ENCODE measurements at regions not wholly inside any gene's neighbourhood (a gene's known extent, or its start where the extent isn't known, plus 50 kb on each side); places are given as distances from the start of the nearest gene placed in this dataset.

DNA sequence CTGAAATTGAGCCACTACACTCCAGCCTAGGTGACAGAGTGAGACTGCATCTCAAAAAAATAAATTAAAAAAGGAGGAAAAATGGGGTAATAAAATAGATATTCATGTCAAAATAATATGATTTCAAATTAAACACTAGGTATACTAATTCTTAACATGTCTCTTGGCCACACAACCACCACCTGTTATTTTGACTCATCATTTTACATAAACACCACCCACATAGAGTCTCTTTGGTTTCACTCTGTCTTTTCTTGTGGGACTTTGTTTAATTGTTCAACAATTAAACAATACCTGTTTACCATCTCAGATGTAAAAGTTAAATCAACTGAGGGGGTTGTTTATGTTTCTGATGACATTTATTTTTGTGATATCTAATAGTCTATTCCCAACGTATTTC lies 476.8 kb upstream of the ADGRB3 start:
- Mint-ChIP-seq H3K36me3 (no peaks in the 10 kb centered on the region), H3K27ac (no peak overlapping the region), H3K27me3 (no peaks in the 10 kb centered on the region), H3K9me3 (peaks cover 0 to 19% (median 5%) of the 10 kb centered on the region in 8 donors), H3K4me1 (no peaks in the 10 kb centered on the region), H3K4me3 (no peak overlapping the region)
- Histone ChIP-seq H3K27ac (ENCODE audit: low read depth, low read length) (no peak overlapping the region), H3K27me3 (ENCODE audit: insufficient read depth, low read length) (no peaks in the 10 kb centered on the region), H3K9me3 (ENCODE audit: control insufficient read depth in 1 of 2, low read length in 2 of 2) (no peaks in the 10 kb centered on the region), H3K4me3 (ENCODE audit: low read length in 2 of 2) (no peak overlapping the region), H3K4me1 (ENCODE audit: insufficient read depth, low read length) (no peaks in the 10 kb centered on the region), H3K36me3 (ENCODE audit: insufficient read depth, low read length) (no peaks in the 10 kb centered on the region)
- ChIA-PET CTCF (ENCODE audit: partially characterized antibody) (no interaction called here), POLR2A (ENCODE audit: partially characterized antibody) (no interaction called here)
- intact Hi-C loops (cut with micrococcal nuclease): no loop called here
- no peak for DNase-seq

DNA sequence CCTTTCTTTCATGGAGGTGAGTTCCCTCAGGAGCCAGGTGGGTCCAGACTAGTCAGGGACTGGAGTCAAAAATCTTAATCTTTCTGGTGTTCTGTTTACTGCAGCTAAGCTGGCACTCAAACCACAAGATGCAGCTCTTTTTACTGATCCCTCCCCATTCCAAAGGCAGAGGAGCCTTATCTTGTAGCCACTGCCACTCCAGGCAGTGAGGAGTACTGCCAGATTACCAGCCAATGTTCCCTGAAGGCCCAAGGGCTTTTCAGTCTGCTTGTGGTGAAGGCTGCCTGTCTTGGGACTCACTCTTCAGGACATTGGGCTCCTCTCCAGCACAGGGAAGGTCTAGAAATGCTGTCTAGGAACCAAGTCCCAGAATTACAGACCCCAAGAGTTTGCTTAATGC lies 490.4 kb upstream of the ADGRB3 start:
- no peak overlapping the region for H3K27ac Mint-ChIP-seq
- CTCF ChIA-PET (ENCODE audit: partially characterized antibody): no interaction called here
- no peaks in the 10 kb centered on the region for H3K4me1 Mint-ChIP-seq
- DNase-seq: no peak
- intact Hi-C loops (cut with micrococcal nuclease): no loop called here
- Histone ChIP-seq H3K27ac (ENCODE audit: low read depth, low read length) (no peak overlapping the region), H3K4me1 (ENCODE audit: insufficient read depth, low read length) (no peaks in the 10 kb centered on the region), H3K4me3 (ENCODE audit: low read length in 2 of 2) (no peak overlapping the region), H3K36me3 (ENCODE audit: insufficient read depth, low read length) (no peaks in the 10 kb centered on the region), H3K9me3 (ENCODE audit: control insufficient read depth in 1 of 2, low read length in 2 of 2) (no peaks in the 10 kb centered on the region), H3K27me3 (ENCODE audit: insufficient read depth, low read length) (no peaks in the 10 kb centered on the region)
- H3K4me3 Mint-ChIP-seq: no peak overlapping the region
- peaks cover 4 to 20% (median 7%) of the 10 kb centered on the region in 8 donors for H3K9me3 Mint-ChIP-seq
- no peaks in the 10 kb centered on the region for H3K36me3 Mint-ChIP-seq
- H3K27me3 Mint-ChIP-seq: no peaks in the 10 kb centered on the region
- POLR2A ChIA-PET (ENCODE audit: partially characterized antibody): no interaction called here

DNA sequence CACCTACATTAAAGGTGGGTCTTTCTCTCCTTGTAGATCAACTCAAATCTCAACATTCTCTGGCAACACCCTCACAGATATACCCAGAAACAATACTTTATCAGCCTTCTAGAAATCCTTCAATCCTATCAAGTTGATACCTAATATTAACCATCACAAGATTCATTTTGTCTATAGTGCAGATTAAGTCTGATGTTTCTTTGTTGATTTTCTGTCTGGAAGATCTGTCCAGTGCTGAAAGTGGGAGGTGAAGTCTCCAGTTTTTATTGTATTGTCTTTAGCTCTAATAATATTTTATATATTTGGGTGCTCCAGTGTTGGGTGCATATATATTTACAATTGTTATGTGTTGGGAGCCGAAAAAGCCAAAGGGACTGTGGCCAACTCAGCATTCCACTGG lies 493.9 kb upstream of the ADGRB3 start:
- Mint-ChIP-seq H3K36me3 (no peaks in the 10 kb centered on the region), H3K9me3 (peaks cover 1 to 25% (median 10%) of the 10 kb centered on the region in 8 donors), H3K27me3 (no peaks in the 10 kb centered on the region), H3K4me1 (no peaks in the 10 kb centered on the region), H3K27ac (no peak overlapping the region), H3K4me3 (no peak overlapping the region)
- Histone ChIP-seq H3K4me3 (ENCODE audit: low read length in 2 of 2) (no peak overlapping the region), H3K4me1 (ENCODE audit: insufficient read depth, low read length) (no peaks in the 10 kb centered on the region), H3K27ac (ENCODE audit: low read depth, low read length) (no peak overlapping the region), H3K27me3 (ENCODE audit: insufficient read depth, low read length) (no peaks in the 10 kb centered on the region), H3K9me3 (ENCODE audit: control insufficient read depth in 1 of 2, low read length in 2 of 2) (no peaks in the 10 kb centered on the region), H3K36me3 (ENCODE audit: insufficient read depth, low read length) (no peaks in the 10 kb centered on the region)
- POLR2A ChIA-PET (ENCODE audit: partially characterized antibody): no interaction called here
- CTCF ChIA-PET (ENCODE audit: partially characterized antibody): no interaction called here
- no peak for DNase-seq
- intact Hi-C loops (cut with micrococcal nuclease): no loop called here

GRCh38 chr6:68139130-68139529 lies 496.0 kb upstream of the ADGRB3 start:
- no peaks in the 10 kb centered on the region for H3K4me1 ChIP-seq (ENCODE audit: insufficient read depth, low read length)
- Mint-ChIP-seq H3K4me3 (no peak overlapping the region), H3K27ac (no peak overlapping the region), H3K36me3 (no peaks in the 10 kb centered on the region), H3K9me3 (peaks cover 0 to 29% (median 11%) of the 10 kb centered on the region in 8 donors), H3K27me3 (no peaks in the 10 kb centered on the region), H3K4me1 (no peaks in the 10 kb centered on the region)
- no peaks in the 10 kb centered on the region for H3K9me3 ChIP-seq (ENCODE audit: control insufficient read depth in 1 of 2, low read length in 2 of 2)
- POLR2A ChIA-PET (ENCODE audit: partially characterized antibody): no interaction called here
- DNase-seq: no peak
- no peaks in the 10 kb centered on the region for H3K36me3 ChIP-seq (ENCODE audit: insufficient read depth, low read length)
- CTCF ChIA-PET (ENCODE audit: partially characterized antibody): no interaction called here
- no peak overlapping the region for H3K27ac ChIP-seq (ENCODE audit: low read depth, low read length)
- intact Hi-C loops (cut with micrococcal nuclease): no loop called here
- H3K27me3 ChIP-seq (ENCODE audit: insufficient read depth, low read length): no peaks in the 10 kb centered on the region
- no peak overlapping the region for H3K4me3 ChIP-seq (ENCODE audit: low read length in 2 of 2)

DNA sequence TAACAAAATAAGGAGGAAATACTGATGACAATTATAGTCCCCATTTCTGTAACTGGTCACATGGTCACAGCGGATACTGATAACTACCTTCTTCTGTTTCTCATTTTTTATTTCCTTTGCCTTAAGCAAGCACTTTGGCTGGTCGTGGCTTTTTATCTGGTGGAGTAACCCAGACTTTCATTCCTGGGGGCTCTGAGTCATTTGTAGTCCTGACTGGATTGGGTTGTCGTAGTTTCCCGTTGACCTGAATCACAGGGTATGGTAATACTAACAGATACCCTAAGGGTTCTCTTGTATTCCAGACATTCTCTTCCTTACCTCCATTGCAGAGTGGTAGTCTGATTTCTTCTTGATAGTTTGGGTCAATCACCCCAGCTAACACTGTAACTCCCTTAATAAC lies 500.3 kb upstream of the ADGRB3 start:
- no peak overlapping the region for H3K4me3 Mint-ChIP-seq
- POLR2A ChIA-PET (ENCODE audit: partially characterized antibody): no interaction called here

GRCh38 chr6:68128211-68128610 lies 506.9 kb upstream of the ADGRB3 start:
- peaks cover 0 to 13% (median 4%) of the 10 kb centered on the region in 8 donors for H3K9me3 Mint-ChIP-seq
- H3K27me3 ChIP-seq (ENCODE audit: insufficient read depth, low read length): no peaks in the 10 kb centered on the region
- H3K4me1 ChIP-seq (ENCODE audit: insufficient read depth, low read length): no peaks in the 10 kb centered on the region
- no peak overlapping the region for H3K4me3 ChIP-seq (ENCODE audit: low read length in 2 of 2)
- CTCF ChIA-PET (ENCODE audit: partially characterized antibody): no interaction called here
- H3K36me3 Mint-ChIP-seq: no peaks in the 10 kb centered on the region
- POLR2A ChIA-PET (ENCODE audit: partially characterized antibody): no interaction called here
- H3K4me3 Mint-ChIP-seq: no peak overlapping the region
- peaks cover 0 to 3% (median 0%) of the 10 kb centered on the region in 4 donors for H3K4me1 Mint-ChIP-seq
- H3K27ac Mint-ChIP-seq: no peak overlapping the region
- no peak overlapping the region for H3K27ac ChIP-seq (ENCODE audit: low read depth, low read length)
- no peaks in the 10 kb centered on the region for H3K36me3 ChIP-seq (ENCODE audit: insufficient read depth, low read length)
- DNase-seq: no peak
- no peaks in the 10 kb centered on the region for H3K27me3 Mint-ChIP-seq
- intact Hi-C loops (cut with micrococcal nuclease): no loop called here
- no peaks in the 10 kb centered on the region for H3K9me3 ChIP-seq (ENCODE audit: control insufficient read depth in 1 of 2, low read length in 2 of 2)

More for the DNA sequence above, 500.3 kb upstream of the ADGRB3 start:
- no peak overlapping the region for H3K27ac ChIP-seq (ENCODE audit: low read depth, low read length)
- H3K4me1 Mint-ChIP-seq: no peaks in the 10 kb centered on the region
- no peaks in the 10 kb centered on the region for H3K36me3 Mint-ChIP-seq
- intact Hi-C loops (cut with micrococcal nuclease): no loop called here
- H3K27ac Mint-ChIP-seq: no peak overlapping the region
- no peaks in the 10 kb centered on the region for H3K27me3 ChIP-seq (ENCODE audit: insufficient read depth, low read length)
- no peaks in the 10 kb centered on the region for H3K4me1 ChIP-seq (ENCODE audit: insufficient read depth, low read length)
- H3K9me3 ChIP-seq (ENCODE audit: control insufficient read depth in 1 of 2, low read length in 2 of 2): no peaks in the 10 kb centered on the region
- no peaks in the 10 kb centered on the region for H3K27me3 Mint-ChIP-seq
- no peak for DNase-seq
- peaks cover 0 to 22% (median 9%) of the 10 kb centered on the region in 8 donors for H3K9me3 Mint-ChIP-seq
- no peaks in the 10 kb centered on the region for H3K36me3 ChIP-seq (ENCODE audit: insufficient read depth, low read length)
- CTCF ChIA-PET (ENCODE audit: partially characterized antibody): no interaction called here
- H3K4me3 ChIP-seq (ENCODE audit: low read length in 2 of 2): no peak overlapping the region

DNA sequence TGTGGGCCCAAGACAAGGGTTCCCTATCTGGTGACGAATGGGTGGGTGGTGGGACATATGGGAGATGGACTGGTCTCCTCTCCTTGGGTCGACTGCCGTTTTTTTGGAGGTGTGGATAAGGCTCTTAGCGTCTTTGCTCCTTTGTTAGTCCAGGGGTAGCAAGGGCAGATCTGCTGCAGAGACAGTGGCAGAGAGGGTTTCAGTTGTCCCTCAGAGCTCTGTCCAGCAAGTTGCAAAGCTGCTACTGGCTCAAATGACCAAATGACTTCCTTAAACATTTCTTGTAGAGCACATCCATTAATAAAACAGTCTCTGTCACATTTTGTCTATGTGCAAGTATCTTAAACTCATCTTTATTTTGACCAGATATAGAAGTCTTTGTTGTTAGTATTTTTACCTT lies 508.0 kb upstream of the ADGRB3 start:
- no peak overlapping the region for H3K4me3 ChIP-seq (ENCODE audit: low read length in 2 of 2)
- CTCF ChIA-PET (ENCODE audit: partially characterized antibody): no interaction called here
- intact Hi-C loops (cut with micrococcal nuclease): no loop called here
- H3K9me3 Mint-ChIP-seq: peaks cover 0 to 15% (median 9%) of the 10 kb centered on the region in 8 donors
- H3K36me3 ChIP-seq (ENCODE audit: insufficient read depth, low read length): no peaks in the 10 kb centered on the region
- no peak overlapping the region for H3K27ac ChIP-seq (ENCODE audit: low read depth, low read length)
- POLR2A ChIA-PET (ENCODE audit: partially characterized antibody): no interaction called here
- no peak overlapping the region for H3K4me3 Mint-ChIP-seq
- no peak overlapping the region for H3K27ac Mint-ChIP-seq
- H3K36me3 Mint-ChIP-seq: no peaks in the 10 kb centered on the region
- H3K27me3 ChIP-seq (ENCODE audit: insufficient read depth, low read length): no peaks in the 10 kb centered on the region
- no peak for DNase-seq
- peaks cover 0 to 3% (median 0%) of the 10 kb centered on the region in 4 donors for H3K4me1 Mint-ChIP-seq
- H3K4me1 ChIP-seq (ENCODE audit: insufficient read depth, low read length): no peaks in the 10 kb centered on the region
- peaks cover 0 to 2% of the 10 kb centered on the region in 2 donors for H3K9me3 ChIP-seq (ENCODE audit: control insufficient read depth in 1 of 2, low read length in 2 of 2)
- H3K27me3 Mint-ChIP-seq: no peaks in the 10 kb centered on the region

DNA sequence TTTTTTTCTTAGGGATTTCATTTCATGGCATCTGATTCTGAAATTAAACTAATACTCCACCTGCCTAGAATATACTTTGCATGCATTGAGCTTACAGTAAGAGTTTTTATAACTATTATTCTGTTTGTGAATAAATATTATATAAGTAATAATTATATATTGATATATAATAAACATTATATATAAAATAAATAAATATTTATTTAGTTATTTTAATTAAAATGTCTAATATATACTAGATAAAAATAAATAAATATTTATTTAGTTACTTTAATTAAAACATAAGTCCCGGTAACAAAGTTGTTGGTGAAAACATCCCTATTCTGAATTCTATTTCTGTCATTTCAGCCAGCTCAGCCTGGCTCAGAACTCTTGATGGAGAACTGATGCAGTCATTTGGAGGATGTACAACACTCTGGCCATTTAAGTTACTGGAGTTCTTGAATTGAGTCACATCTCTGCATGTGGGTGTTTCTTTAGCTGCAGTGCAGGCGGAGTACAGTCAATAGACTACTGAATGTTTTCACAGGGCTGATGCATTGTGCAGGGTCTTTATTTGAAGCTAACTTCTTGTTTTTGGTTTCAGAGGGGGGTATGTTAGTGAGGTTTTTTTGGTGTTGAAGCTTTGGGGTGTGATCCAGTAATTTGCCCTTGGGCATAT lies 508.9 kb upstream of the ADGRB3 start:
- no peaks in the 10 kb centered on the region for H3K27me3 ChIP-seq (ENCODE audit: insufficient read depth, low read length)
- H3K4me1 Mint-ChIP-seq: peaks cover 0 to 3% (median 0%) of the 10 kb centered on the region in 4 donors
- POLR2A ChIA-PET (ENCODE audit: partially characterized antibody): no interaction called here
- H3K36me3 Mint-ChIP-seq: no peaks in the 10 kb centered on the region
- DNase-seq: no peak
- H3K9me3 ChIP-seq (ENCODE audit: control insufficient read depth in 1 of 2, low read length in 2 of 2): peaks cover 0 to 2% of the 10 kb centered on the region in 2 donors
- no peak overlapping the region for H3K27ac ChIP-seq (ENCODE audit: low read depth, low read length)
- no peaks in the 10 kb centered on the region for H3K4me1 ChIP-seq (ENCODE audit: insufficient read depth, low read length)
- no peaks in the 10 kb centered on the region for H3K27me3 Mint-ChIP-seq
- no peak overlapping the region for H3K4me3 Mint-ChIP-seq
- H3K9me3 Mint-ChIP-seq: peaks cover 0 to 16% (median 9%) of the 10 kb centered on the region in 8 donors
- no peak overlapping the region for H3K27ac Mint-ChIP-seq
- CTCF ChIA-PET (ENCODE audit: partially characterized antibody): no interaction called here
- intact Hi-C loops (cut with micrococcal nuclease): no loop called here
- no peak overlapping the region for H3K4me3 ChIP-seq (ENCODE audit: low read length in 2 of 2)
- H3K36me3 ChIP-seq (ENCODE audit: insufficient read depth, low read length): no peaks in the 10 kb centered on the region
